ENCODE measurements at regions not wholly inside any gene's neighbourhood (a gene's known extent, or its start where the extent isn't known, plus 50 kb on each side); places are given as distances from the start of the nearest gene placed in this dataset.
A peak's percentile ranks its signal among the peaks of the same experiment; 100 is the strongest.

DNA sequence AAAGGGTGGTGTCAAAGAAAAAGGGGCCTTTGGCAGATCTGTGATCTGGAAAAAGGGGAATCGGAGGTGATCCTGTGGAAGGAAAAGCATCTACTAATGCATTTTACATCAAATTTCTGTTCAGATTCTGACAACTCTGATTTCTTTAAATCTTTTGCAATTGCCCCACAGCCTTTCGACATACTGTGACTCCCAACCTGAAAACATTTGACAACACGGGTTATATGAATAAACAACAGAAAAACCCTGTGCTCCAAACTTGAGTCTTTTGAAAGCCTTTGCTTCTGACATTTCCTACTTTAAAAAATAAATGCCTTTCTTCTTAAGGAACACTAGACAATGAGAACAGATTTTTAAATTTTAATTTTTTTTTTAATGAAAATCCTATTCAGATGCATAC is 231.9 kb upstream of the HMGA2 start:
- TF ChIP-seq, protein P1, sequence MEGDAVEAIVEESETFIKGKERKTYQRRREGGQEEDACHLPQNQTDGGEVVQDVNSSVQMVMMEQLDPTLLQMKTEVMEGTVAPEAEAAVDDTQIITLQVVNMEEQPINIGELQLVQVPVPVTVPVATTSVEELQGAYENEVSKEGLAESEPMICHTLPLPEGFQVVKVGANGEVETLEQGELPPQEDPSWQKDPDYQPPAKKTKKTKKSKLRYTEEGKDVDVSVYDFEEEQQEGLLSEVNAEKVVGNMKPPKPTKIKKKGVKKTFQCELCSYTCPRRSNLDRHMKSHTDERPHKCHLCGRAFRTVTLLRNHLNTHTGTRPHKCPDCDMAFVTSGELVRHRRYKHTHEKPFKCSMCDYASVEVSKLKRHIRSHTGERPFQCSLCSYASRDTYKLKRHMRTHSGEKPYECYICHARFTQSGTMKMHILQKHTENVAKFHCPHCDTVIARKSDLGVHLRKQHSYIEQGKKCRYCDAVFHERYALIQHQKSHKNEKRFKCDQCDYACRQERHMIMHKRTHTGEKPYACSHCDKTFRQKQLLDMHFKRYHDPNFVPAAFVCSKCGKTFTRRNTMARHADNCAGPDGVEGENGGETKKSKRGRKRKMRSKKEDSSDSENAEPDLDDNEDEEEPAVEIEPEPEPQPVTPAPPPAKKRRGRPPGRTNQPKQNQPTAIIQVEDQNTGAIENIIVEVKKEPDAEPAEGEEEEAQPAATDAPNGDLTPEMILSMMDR (conservative IDR thresholded peaks at IDR 0.05; ENCODE audit: low read depth), result no peak
- ChIA-PET POLR2A (ENCODE audit: low non-redundant PET) (no interaction called here), CTCF (no interaction called here)
- H3K27ac ChIP-seq, result no peak overlapping the region
- no peak for DNase-seq (ENCODE audit: low spot score)

DNA sequence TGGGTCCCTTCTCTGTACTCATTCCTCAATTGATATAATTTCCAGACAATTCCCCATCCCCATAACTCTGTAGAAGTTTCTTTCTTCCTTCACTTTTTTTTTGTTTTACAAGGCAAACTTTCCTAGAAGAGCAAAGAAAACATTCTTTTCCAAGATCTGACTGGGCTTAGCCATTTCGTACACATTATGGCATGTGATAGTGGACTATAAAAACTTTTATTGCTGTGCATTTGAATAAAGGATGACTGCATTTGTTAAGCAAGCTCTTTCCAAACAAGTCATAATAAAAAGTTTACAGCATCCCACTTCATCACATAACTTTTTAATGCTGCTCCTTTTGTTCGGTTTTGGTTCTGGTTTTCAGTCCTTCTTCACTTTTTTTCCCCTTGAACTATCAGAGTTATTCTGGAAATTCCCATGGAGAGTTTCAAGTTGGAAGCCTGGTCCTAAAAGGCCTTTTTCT is 231.0 kb upstream of the HMGA2 start:
- DNase-seq (ENCODE audit: low spot score), result no peak
- TF ChIP-seq, protein P1 (conservative IDR thresholded peaks at IDR 0.05; ENCODE audit: low read depth), result no peak
- no peak overlapping the region for H3K27ac ChIP-seq
- ChIA-PET POLR2A (ENCODE audit: low non-redundant PET) (no interaction called here), CTCF (no interaction called here)

DNA sequence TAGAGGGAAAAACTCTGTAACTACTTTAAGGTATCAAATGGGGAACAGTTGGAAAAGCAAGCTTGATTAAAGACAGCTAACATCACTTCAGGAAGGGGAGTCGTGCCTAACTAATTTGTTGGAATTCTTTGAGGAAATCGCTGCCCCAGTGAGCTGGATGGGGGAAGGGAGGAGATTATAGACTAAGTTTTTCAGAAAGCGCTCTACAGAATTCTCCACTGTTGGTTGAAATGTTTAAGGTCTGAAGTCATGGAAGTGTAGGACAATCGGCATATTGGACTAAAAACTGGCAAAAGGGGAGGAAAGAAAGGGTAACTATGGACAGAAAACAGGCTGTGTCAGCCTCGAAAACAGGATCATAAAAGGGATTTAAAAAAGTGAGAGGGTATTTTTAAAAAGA is 229.9 kb upstream of the HMGA2 start:
- CTCF ChIA-PET, result no interaction called here
- no peak for DNase-seq (ENCODE audit: low spot score)
- TF ChIP-seq, protein P1 (conservative IDR thresholded peaks at IDR 0.05; ENCODE audit: low read depth), result no peak
- H3K27ac ChIP-seq, result no peak overlapping the region
- POLR2A ChIA-PET (ENCODE audit: low non-redundant PET), result no interaction called here

DNA sequence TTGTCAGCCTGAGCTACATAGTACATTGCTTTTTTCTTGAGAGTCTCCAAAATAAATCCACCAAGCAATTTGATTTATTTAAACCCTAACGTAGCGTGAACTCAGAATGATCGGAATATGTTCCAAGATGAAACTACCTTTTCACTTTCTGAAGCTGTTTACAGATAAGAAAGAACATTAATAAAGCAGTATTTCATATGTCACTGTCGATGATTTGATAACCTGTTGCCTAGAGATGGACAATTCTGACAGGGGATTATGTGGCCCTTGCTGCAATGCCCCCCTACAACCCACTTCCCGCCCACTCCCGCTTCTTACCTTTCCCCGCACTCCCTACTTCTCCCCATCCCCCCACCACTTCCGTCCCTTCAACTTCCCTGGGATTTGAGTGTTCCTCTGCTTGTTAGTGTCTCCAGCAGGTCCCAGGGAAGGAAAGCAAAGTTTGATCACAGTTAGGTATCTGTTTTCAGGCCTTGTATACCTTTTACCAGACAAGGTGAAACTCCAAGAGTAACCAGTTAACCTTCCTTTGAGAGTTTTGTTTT is 229.2 kb upstream of the HMGA2 start:
- CTCF ChIA-PET, result interaction anchor here (0.5 kb wide), 1 partner anchor 84 kb away, joined by 4 read pairs; no protein-coding TSS in a partner anchor

DNA sequence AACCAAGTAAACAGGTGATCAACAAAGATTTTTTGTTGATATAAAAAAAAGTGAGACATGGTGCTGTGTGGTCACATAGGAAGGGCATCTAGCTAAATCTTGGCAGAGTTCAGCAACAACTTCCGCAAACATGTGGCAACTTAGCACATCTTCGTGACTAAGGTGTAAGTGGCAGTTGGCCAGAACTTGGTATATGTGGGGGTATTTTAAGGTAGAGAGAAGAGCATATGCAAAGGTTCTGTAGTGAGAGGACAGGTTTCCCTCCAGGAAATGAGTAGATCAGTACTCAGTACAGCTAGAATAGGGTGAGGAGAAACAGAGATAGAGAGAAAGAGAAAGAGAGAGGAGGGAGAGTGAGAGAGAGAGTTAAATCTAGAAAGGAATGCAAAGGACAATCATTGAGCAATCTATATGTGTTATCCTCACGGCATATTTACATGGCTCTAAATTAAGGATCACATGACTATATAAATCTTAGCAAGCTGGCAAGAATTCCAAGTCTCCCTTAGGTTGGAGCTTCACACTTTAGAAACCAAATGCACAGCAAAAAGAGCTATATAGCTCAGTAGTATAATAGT is 227.7 kb upstream of the HMGA2 start:
- POLR2A ChIA-PET (ENCODE audit: low non-redundant PET), result no interaction called here
- TF ChIP-seq, protein P1 (conservative IDR thresholded peaks at IDR 0.05; ENCODE audit: low read depth), result no peak
- DNase-seq (ENCODE audit: low spot score), result peak; percentile 88
- CTCF ChIA-PET, result interaction anchor here (0.6 to 0.8 kb wide), 2 partner anchors 26 to 441 kb away, joined by 3 read pairs; no protein-coding TSS in a partner anchor
- H3K27ac ChIP-seq, result no peak overlapping the region; the same call in 1 of the 2 replicates

More for the DNA sequence above, 229.2 kb upstream of the HMGA2 start:
- H3K27ac ChIP-seq, result no peak overlapping the region
- TF ChIP-seq, protein P1 (conservative IDR thresholded peaks at IDR 0.05; ENCODE audit: low read depth), result no peak
- no peak for DNase-seq (ENCODE audit: low spot score)
- POLR2A ChIA-PET (ENCODE audit: low non-redundant PET), result no interaction called here

DNA sequence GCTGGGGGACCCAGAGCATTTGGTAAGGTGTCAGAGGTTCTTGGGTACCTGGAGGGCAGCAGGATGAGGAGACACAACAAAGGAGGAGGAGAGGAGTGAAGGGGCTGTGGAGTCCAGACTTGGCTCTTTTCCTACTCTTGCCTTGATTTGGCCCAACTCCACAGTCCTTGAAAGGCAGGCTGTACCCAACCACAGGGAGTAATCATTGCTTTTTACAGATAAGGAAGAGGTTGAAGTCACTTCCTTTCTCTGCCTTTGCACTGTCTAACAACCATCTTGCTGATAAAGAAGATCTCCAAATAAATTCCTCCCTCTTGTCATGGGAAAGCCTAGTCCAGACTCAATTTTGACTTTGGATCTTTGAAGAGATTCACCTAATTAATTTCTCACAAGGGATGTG is 226.8 kb upstream of the HMGA2 start:
- POLR2A ChIA-PET (ENCODE audit: low non-redundant PET), result no interaction called here
- H3K27ac ChIP-seq, result peak overlapping the region; percentile 80
- no peak for DNase-seq (ENCODE audit: low spot score)
- CTCF ChIA-PET, result interaction anchor here (0.6 kb wide), 1 partner anchor 317 kb away, joined by 3 read pairs; no protein-coding TSS in a partner anchor
- TF ChIP-seq, protein P1 (conservative IDR thresholded peaks at IDR 0.05; ENCODE audit: low read depth), result no peak

Data from RWPE1 (cell line).